ENCODE measurements at regions not wholly inside any gene's neighbourhood (a gene's known extent, or its start where the extent isn't known, plus 50 kb on each side); places are given as distances from the start of the nearest gene placed in this dataset.

GRCh38 chr5:155485386-155485785 is 471.8 kb downstream of the KIF4B start:
- H3K9me3 ChIP-seq (ENCODE audit: control insufficient read depth, low read length): no peaks in the 10 kb centered on the region
- peak overlapping the region; percentile 73 for H3K27ac ChIP-seq (ENCODE audit: low read depth, low read length, severe bottlenecking)
- H3K36me3 ChIP-seq (ENCODE audit: control insufficient read depth, insufficient read depth, low read length): no peaks in the 10 kb centered on the region
- 60 to 83% methylated on average over 1 to 2 of the region's 2 CpGs for WGBS, 2 experiments (ENCODE audit: insufficient coverage in 2 of 2)
- H3K4me1 ChIP-seq (ENCODE audit: control insufficient read depth, insufficient read depth, low read length, poor library complexity, severe bottlenecking): peaks cover 6% of the 10 kb centered on the region
- no peak overlapping the region for H3K4me3 ChIP-seq (ENCODE audit: extremely low read depth, insufficient read depth, low read length, poor library complexity, severe bottlenecking)

GRCh38 chr5:155489949-155490348 is 476.4 kb downstream of the KIF4B start:
- Histone ChIP-seq H3K27ac (ENCODE audit: low read depth, low read length, severe bottlenecking) (no peak overlapping the region), H3K4me1 (ENCODE audit: control insufficient read depth, insufficient read depth, low read length, poor library complexity, severe bottlenecking) (peaks cover 4% of the 10 kb centered on the region), H3K4me3 (ENCODE audit: extremely low read depth, insufficient read depth, low read length, poor library complexity, severe bottlenecking) (no peak overlapping the region), H3K9me3 (ENCODE audit: control insufficient read depth, low read length) (no peaks in the 10 kb centered on the region), H3K36me3 (ENCODE audit: control insufficient read depth, insufficient read depth, low read length) (no peaks in the 10 kb centered on the region)

- H3K4me1 ChIP-seq (ENCODE audit: control insufficient read depth, insufficient read depth, low read length, poor library complexity, severe bottlenecking): no peaks in the 10 kb centered on the region
- WGBS, 2 experiments (ENCODE audit: insufficient coverage in 2 of 2): 90 to 92% methylated on average over 2 of the region's 2 CpGs
- no peak overlapping the region for H3K4me3 ChIP-seq (ENCODE audit: extremely low read depth, insufficient read depth, low read length, poor library complexity, severe bottlenecking)
- no peaks in the 10 kb centered on the region for H3K36me3 ChIP-seq (ENCODE audit: control insufficient read depth, insufficient read depth, low read length)
- no peak overlapping the region for H3K27ac ChIP-seq (ENCODE audit: low read depth, low read length, severe bottlenecking)
- H3K9me3 ChIP-seq (ENCODE audit: control insufficient read depth, low read length): no peaks in the 10 kb centered on the region
Observed at GRCh38 chr5:155492191-155492590, 478.6 kb downstream of the KIF4B start.

DNA sequence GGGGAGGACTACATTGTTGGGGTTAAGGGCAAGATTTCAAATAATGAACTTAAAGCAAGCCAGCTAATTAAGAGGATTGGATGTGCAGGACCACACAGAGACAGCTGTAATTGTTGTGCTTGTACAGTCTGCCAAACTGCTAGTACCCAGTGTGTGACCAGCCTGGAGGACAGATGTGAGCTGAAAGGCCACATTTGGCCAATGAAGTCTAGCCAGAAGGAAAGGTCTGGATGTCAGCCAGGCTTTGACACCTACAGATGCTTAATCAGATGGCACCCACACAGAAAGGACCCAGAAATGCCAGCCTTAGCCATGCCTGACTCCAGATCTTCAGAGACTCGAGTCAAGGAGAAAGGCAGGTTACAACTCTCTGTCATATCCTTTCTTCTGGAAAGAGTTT is 491.1 kb downstream of the KIF4B start:
- WGBS, 2 experiments (ENCODE audit: insufficient coverage in 2 of 2): 67% methylated on average over 1 of the region's 1 CpG; no CpG with 5 or more reads in 1 of the 2 experiments
- H3K4me1 ChIP-seq (ENCODE audit: control insufficient read depth, insufficient read depth, low read length, poor library complexity, severe bottlenecking): no peaks in the 10 kb centered on the region

GRCh38 chr5:155507363-155507762 is 493.8 kb downstream of the KIF4B start:
- Histone ChIP-seq H3K4me3 (ENCODE audit: extremely low read depth, insufficient read depth, low read length, poor library complexity, severe bottlenecking) (no peak overlapping the region), H3K27ac (ENCODE audit: low read depth, low read length, severe bottlenecking) (no peak overlapping the region), H3K4me1 (ENCODE audit: control insufficient read depth, insufficient read depth, low read length, poor library complexity, severe bottlenecking) (no peaks in the 10 kb centered on the region), H3K9me3 (ENCODE audit: control insufficient read depth, low read length) (no peaks in the 10 kb centered on the region), H3K36me3 (ENCODE audit: control insufficient read depth, insufficient read depth, low read length) (no peaks in the 10 kb centered on the region)

More for the DNA sequence above, 491.1 kb downstream of the KIF4B start:
- Histone ChIP-seq H3K27ac (ENCODE audit: low read depth, low read length, severe bottlenecking) (no peak overlapping the region), H3K4me3 (ENCODE audit: extremely low read depth, insufficient read depth, low read length, poor library complexity, severe bottlenecking) (no peak overlapping the region), H3K36me3 (ENCODE audit: control insufficient read depth, insufficient read depth, low read length) (no peaks in the 10 kb centered on the region), H3K9me3 (ENCODE audit: control insufficient read depth, low read length) (no peaks in the 10 kb centered on the region)

DNA sequence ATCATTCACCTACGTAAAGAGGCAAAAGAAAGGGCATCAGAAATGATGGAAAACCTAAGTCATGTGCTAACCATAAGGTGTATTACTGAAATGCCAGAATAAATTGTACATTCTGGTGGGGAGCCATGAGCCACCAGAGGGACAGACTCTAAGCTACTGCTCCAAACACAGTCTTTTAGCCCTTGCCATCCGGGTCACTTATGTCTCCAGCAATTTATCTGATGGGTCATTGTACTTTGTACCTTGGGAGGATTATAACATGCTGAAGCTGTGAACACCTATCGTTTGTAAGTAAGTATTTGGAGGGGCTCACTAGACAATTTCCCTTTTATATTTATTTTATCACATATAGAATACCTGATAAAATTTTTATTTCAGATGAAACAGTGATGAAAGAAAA is 495.1 kb downstream of the KIF4B start:
- Histone ChIP-seq H3K4me3 (ENCODE audit: extremely low read depth, insufficient read depth, low read length, poor library complexity, severe bottlenecking) (no peak overlapping the region), H3K36me3 (ENCODE audit: control insufficient read depth, insufficient read depth, low read length) (no peaks in the 10 kb centered on the region), H3K9me3 (ENCODE audit: control insufficient read depth, low read length) (no peaks in the 10 kb centered on the region), H3K4me1 (ENCODE audit: control insufficient read depth, insufficient read depth, low read length, poor library complexity, severe bottlenecking) (no peaks in the 10 kb centered on the region), H3K27ac (ENCODE audit: low read depth, low read length, severe bottlenecking) (no peak overlapping the region)
- WGBS, 2 experiments (ENCODE audit: insufficient coverage in 2 of 2): no CpG with 5 or more reads among the region's 3 CpGs

- Histone ChIP-seq H3K4me3 (ENCODE audit: extremely low read depth, insufficient read depth, low read length, poor library complexity, severe bottlenecking) (no peak overlapping the region), H3K36me3 (ENCODE audit: control insufficient read depth, insufficient read depth, low read length) (no peaks in the 10 kb centered on the region), H3K27ac (ENCODE audit: low read depth, low read length, severe bottlenecking) (no peak overlapping the region), H3K4me1 (ENCODE audit: control insufficient read depth, insufficient read depth, low read length, poor library complexity, severe bottlenecking) (no peaks in the 10 kb centered on the region), H3K9me3 (ENCODE audit: control insufficient read depth, low read length) (no peaks in the 10 kb centered on the region)
- 44 to 62% methylated on average over 1 of the region's 1 CpG for WGBS, 2 experiments (ENCODE audit: insufficient coverage in 2 of 2)
Observed at GRCh38 chr5:155512329-155512728, 498.8 kb downstream of the KIF4B start.

- no peaks in the 10 kb centered on the region for H3K36me3 ChIP-seq (ENCODE audit: control insufficient read depth, insufficient read depth, low read length)
- H3K4me1 ChIP-seq (ENCODE audit: control insufficient read depth, insufficient read depth, low read length, poor library complexity, severe bottlenecking): no peaks in the 10 kb centered on the region
- WGBS, 2 experiments (ENCODE audit: insufficient coverage in 2 of 2): no CpG with 5 or more reads among the region's 2 CpGs
- H3K9me3 ChIP-seq (ENCODE audit: control insufficient read depth, low read length): no peaks in the 10 kb centered on the region
- H3K27ac ChIP-seq (ENCODE audit: low read depth, low read length, severe bottlenecking): no peak overlapping the region
- no peak overlapping the region for H3K4me3 ChIP-seq (ENCODE audit: extremely low read depth, insufficient read depth, low read length, poor library complexity, severe bottlenecking)
Observed at GRCh38 chr5:155514105-155514563, 500.6 kb downstream of the KIF4B start.

DNA sequence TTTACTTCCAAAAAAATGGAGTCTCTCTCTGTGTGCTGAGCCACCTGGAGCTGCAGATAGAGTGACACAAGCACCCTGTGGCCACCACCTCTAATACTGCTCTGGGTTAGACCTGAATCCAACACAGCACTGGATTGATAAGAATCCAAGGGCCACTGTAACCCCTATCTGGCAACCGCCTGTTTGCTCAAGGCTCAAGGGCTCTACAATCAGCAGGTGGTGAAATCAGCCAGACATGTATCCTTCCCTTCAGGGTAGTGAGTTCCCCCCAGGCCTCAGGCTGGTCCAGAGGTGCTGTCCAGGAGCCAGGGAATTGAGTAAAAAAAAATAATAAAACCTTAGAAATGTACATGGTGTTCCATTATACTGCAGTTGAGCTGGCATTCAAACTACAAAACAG is 509.0 kb downstream of the KIF4B start:
- H3K27ac ChIP-seq (ENCODE audit: low read depth, low read length, severe bottlenecking): no peak overlapping the region
- 100% methylated on average over 1 of the region's 1 CpG for WGBS, 2 experiments (ENCODE audit: insufficient coverage in 2 of 2)
- no peak overlapping the region for H3K4me3 ChIP-seq (ENCODE audit: extremely low read depth, insufficient read depth, low read length, poor library complexity, severe bottlenecking)
- H3K36me3 ChIP-seq (ENCODE audit: control insufficient read depth, insufficient read depth, low read length): no peaks in the 10 kb centered on the region
- H3K4me1 ChIP-seq (ENCODE audit: control insufficient read depth, insufficient read depth, low read length, poor library complexity, severe bottlenecking): no peaks in the 10 kb centered on the region
- H3K9me3 ChIP-seq (ENCODE audit: control insufficient read depth, low read length): no peaks in the 10 kb centered on the region

- WGBS, 2 experiments (ENCODE audit: insufficient coverage in 2 of 2): 43 to 94% methylated on average over 1 to 2 of the region's 2 CpGs
- H3K4me3 ChIP-seq (ENCODE audit: extremely low read depth, insufficient read depth, low read length, poor library complexity, severe bottlenecking): no peak overlapping the region
- no peaks in the 10 kb centered on the region for H3K36me3 ChIP-seq (ENCODE audit: control insufficient read depth, insufficient read depth, low read length)
- no peaks in the 10 kb centered on the region for H3K4me1 ChIP-seq (ENCODE audit: control insufficient read depth, insufficient read depth, low read length, poor library complexity, severe bottlenecking)
- no peaks in the 10 kb centered on the region for H3K9me3 ChIP-seq (ENCODE audit: control insufficient read depth, low read length)
- no peak overlapping the region for H3K27ac ChIP-seq (ENCODE audit: low read depth, low read length, severe bottlenecking)
Observed at GRCh38 chr5:155529362-155529761, 515.8 kb downstream of the KIF4B start.

DNA sequence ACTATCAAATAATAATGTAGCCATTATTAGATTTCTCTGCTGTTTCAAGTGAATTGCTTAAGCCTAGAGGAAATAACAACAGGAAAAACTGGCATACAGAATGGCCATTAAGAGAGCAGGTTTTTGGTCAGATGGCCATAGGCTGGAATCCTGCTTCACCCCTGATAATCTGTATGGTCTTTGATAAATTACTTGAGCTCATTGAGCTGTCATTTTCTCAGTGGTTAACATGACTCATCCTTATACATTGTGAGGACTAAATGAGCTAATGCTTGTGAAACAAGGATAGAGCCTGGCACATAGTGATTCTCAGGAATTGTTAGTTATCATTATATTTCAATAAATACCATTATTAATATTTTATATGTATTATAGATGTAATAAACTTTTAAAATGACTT is 516.5 kb downstream of the KIF4B start:
- Histone ChIP-seq H3K36me3 (ENCODE audit: control insufficient read depth, insufficient read depth, low read length) (no peaks in the 10 kb centered on the region), H3K4me1 (ENCODE audit: control insufficient read depth, insufficient read depth, low read length, poor library complexity, severe bottlenecking) (no peaks in the 10 kb centered on the region), H3K27ac (ENCODE audit: low read depth, low read length, severe bottlenecking) (no peak overlapping the region), H3K9me3 (ENCODE audit: control insufficient read depth, low read length) (no peaks in the 10 kb centered on the region), H3K4me3 (ENCODE audit: extremely low read depth, insufficient read depth, low read length, poor library complexity, severe bottlenecking) (no peak overlapping the region)
